HepG2 (cell line): ENCODE measurements at regions not wholly inside any gene's neighbourhood (a gene's known extent, or its start where the extent isn't known, plus 50 kb on each side); places are given as distances from the start of the nearest gene placed in this dataset.

ENCODE experiments used
- ARHGAP35 ChIP-seq: sonication (generic); formaldehyde crosslinking; IDR thresholded peaks from 2 replicates; pipeline ENCODE4 v1.9.0; 2022; ENCODE audit warnings: mild to moderate bottlenecking, inconsistent platforms, moderate library complexity, missing genetic modification reagents, borderline replicate concordance
- FOXK2 ChIP-seq: fragments of 450-650 bp; IDR thresholded peaks from 2 replicates; pipeline ENCODE4 v1.6.1; 2016
- HDAC6 ChIP-seq: fragments of 200-600 bp; sonication (generic); IDR thresholded peaks from 2 replicates; pipeline ENCODE4 v1.7.0; 2017; ENCODE audit warnings: mild to moderate bottlenecking, antibody characterized with exemption, low read length, low read depth
- KDM1A ChIP-seq: IDR thresholded peaks from 2 replicates; pipeline ENCODE4 v1.6.1; 2016; ENCODE audit warnings: missing compliant biosample characterization
- MZF1 ChIP-seq: sonication (generic); formaldehyde crosslinking; IDR thresholded peaks from 2 replicates; pipeline ENCODE4 v1.8.1; 2023; ENCODE audit warnings: mild to moderate bottlenecking, missing genetic modification reagents, borderline replicate concordance
- NAIF1 ChIP-seq: sonication (generic); formaldehyde crosslinking; IDR thresholded peaks from 2 replicates; pipeline ENCODE4 v1.5.0; 2020; ENCODE audit warnings: mild to moderate bottlenecking, missing genetic modification reagents, borderline replicate concordance
- PAX8 ChIP-seq: sonication (generic); formaldehyde crosslinking; IDR thresholded peaks from 2 replicates; pipeline ENCODE4 v1.8.0; 2022; ENCODE audit warnings: mild to moderate bottlenecking, missing genetic modification reagents, borderline replicate concordance
- POLR2AphosphoS5 ChIP-seq: IDR thresholded peaks from 2 replicates; pipeline ENCODE4 v1.6.1; 2012; ENCODE audit warnings: low read depth, low read length
- SMC3 ChIP-seq: IDR thresholded peaks from 2 replicates; pipeline ENCODE4 v1.6.1; 2011; ENCODE audit warnings: low read length, improper control_type of control experiment
- ZNF816 ChIP-seq: sonication (generic); formaldehyde crosslinking; IDR thresholded peaks from 2 replicates; pipeline ENCODE4 v1.8.0; 2022; ENCODE audit warnings: missing genetic modification reagents, mild to moderate bottlenecking, borderline replicate concordance
- TF ChIP-seq, protein P1 (sequence below): sonication (generic); formaldehyde crosslinking; IDR thresholded peaks from 2 replicates; pipeline ENCODE4 v1.5.1; 2020; ENCODE audit warnings: mild to moderate bottlenecking, missing genetic modification reagents, moderate library complexity
- TF ChIP-seq, protein P2 (sequence below), 2 experiments: sonication (generic) in 1 of 2; formaldehyde crosslinking in 1 of 2; IDR thresholded peaks; 2 replicates each; pipeline versions ENCODE4 v1.5.1 to v1.6.1; 2011 to 2020; ENCODE audit warnings: borderline replicate concordance in 1 of 2, low read depth in 1 of 2, low read length in 1 of 2, mild to moderate bottlenecking in 1 of 2, missing genetic modification reagents in 1 of 2, moderate library complexity in 1 of 2
- TF ChIP-seq, protein P3 (sequence below): sonication (generic); formaldehyde crosslinking; IDR thresholded peaks from 2 replicates; pipeline ENCODE4 v1.5.0; 2020; ENCODE audit warnings: missing genetic modification reagents
- TF ChIP-seq, protein P4 (sequence below), 2 experiments: fragments of 450-650 bp in 1 of 2; sonication (generic) in 1 of 2; formaldehyde crosslinking; IDR thresholded peaks; 2 replicates each; pipeline versions ENCODE4 v1.5.0 to v1.8.0; 2020 to 2022; ENCODE audit warnings: mild to moderate bottlenecking in 1 of 2, missing genetic modification reagents in 1 of 2

DNA sequence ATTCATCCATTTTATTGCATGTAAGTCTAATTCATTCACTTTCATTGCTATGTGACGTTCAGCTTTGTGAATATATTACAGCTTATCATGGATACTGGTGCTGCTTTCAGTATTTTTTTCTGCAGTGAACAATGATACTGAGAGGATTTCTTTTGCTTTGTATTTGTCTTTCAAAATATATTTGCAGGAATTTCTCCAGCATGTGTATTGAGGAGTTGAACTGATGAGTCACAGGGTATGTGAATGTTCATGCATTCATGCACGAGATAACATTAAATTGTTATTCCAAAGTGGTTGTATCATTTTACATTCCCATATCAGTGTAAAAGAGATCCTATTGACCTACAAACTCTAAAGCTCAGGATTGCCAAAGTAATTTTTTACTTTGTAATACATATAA, 283.8 kb upstream of the ARSJ start:
- no peak for TF ChIP-seq FOXK2
- TF ChIP-seq POLR2AphosphoS5, result no peak
- TF ChIP-seq KDM1A (CRISPR knock-in tag), result no peak
- no peak for TF ChIP-seq PAX8 (CRISPR knock-in tag)
- TF ChIP-seq, protein P1, sequence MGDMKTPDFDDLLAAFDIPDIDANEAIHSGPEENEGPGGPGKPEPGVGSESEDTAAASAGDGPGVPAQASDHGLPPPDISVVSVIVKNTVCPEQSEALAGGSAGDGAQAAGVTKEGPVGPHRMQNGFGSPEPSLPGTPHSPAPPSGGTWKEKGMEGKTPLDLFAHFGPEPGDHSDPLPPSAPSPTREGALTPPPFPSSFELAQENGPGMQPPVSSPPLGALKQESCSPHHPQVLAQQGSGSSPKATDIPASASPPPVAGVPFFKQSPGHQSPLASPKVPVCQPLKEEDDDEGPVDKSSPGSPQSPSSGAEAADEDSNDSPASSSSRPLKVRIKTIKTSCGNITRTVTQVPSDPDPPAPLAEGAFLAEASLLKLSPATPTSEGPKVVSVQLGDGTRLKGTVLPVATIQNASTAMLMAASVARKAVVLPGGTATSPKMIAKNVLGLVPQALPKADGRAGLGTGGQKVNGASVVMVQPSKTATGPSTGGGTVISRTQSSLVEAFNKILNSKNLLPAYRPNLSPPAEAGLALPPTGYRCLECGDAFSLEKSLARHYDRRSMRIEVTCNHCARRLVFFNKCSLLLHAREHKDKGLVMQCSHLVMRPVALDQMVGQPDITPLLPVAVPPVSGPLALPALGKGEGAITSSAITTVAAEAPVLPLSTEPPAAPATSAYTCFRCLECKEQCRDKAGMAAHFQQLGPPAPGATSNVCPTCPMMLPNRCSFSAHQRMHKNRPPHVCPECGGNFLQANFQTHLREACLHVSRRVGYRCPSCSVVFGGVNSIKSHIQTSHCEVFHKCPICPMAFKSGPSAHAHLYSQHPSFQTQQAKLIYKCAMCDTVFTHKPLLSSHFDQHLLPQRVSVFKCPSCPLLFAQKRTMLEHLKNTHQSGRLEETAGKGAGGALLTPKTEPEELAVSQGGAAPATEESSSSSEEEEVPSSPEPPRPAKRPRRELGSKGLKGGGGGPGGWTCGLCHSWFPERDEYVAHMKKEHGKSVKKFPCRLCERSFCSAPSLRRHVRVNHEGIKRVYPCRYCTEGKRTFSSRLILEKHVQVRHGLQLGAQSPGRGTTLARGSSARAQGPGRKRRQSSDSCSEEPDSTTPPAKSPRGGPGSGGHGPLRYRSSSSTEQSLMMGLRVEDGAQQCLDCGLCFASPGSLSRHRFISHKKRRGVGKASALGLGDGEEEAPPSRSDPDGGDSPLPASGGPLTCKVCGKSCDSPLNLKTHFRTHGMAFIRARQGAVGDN (CRISPR knock-in tag), result no peak
- TF ChIP-seq ZNF816, result no peak
- TF ChIP-seq, protein P2, sequence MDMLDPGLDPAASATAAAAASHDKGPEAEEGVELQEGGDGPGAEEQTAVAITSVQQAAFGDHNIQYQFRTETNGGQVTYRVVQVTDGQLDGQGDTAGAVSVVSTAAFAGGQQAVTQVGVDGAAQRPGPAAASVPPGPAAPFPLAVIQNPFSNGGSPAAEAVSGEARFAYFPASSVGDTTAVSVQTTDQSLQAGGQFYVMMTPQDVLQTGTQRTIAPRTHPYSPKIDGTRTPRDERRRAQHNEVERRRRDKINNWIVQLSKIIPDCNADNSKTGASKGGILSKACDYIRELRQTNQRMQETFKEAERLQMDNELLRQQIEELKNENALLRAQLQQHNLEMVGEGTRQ (IDR thresholded peaks at IDR 0.05; ENCODE audit: low read depth, low read length), result no peak
- TF ChIP-seq, protein P2 (CRISPR knock-in tag; IDR thresholded peaks at IDR 0.05; ENCODE audit: borderline replicate concordance), result no peak
- no peak for TF ChIP-seq HDAC6
- no peak for TF ChIP-seq NAIF1 (CRISPR knock-in tag)
- TF ChIP-seq SMC3, result no peak
- TF ChIP-seq, protein P3, sequence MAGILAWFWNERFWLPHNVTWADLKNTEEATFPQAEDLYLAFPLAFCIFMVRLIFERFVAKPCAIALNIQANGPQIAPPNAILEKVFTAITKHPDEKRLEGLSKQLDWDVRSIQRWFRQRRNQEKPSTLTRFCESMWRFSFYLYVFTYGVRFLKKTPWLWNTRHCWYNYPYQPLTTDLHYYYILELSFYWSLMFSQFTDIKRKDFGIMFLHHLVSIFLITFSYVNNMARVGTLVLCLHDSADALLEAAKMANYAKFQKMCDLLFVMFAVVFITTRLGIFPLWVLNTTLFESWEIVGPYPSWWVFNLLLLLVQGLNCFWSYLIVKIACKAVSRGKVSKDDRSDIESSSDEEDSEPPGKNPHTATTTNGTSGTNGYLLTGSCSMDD (CRISPR knock-in tag), result no peak
- no peak for TF ChIP-seq ARHGAP35
- TF ChIP-seq, protein P4, sequence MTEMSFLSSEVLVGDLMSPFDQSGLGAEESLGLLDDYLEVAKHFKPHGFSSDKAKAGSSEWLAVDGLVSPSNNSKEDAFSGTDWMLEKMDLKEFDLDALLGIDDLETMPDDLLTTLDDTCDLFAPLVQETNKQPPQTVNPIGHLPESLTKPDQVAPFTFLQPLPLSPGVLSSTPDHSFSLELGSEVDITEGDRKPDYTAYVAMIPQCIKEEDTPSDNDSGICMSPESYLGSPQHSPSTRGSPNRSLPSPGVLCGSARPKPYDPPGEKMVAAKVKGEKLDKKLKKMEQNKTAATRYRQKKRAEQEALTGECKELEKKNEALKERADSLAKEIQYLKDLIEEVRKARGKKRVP (CRISPR knock-in tag; IDR thresholded peaks at IDR 0.05), result no peak
- no peak for TF ChIP-seq MZF1 (CRISPR knock-in tag)
